HCT116 (cell line): ENCODE measurements at regions not wholly inside any gene's neighbourhood (a gene's known extent, or its start where the extent isn't known, plus 50 kb on each side); places are given as distances from the start of the nearest gene placed in this dataset.

ENCODE experiments used
- ATAC-seq: fragments of 200-7000 bp; cut with Tn5 transposase; 2 replicates; pipeline ENCODE4 v1.9.1; 2020; ENCODE audit warnings: mild to moderate bottlenecking, moderate library complexity
- BruUV-seq: library from RNA; stranded (reverse); fragments of 400-500 nt; replicated peaks from 2 replicates; lab custom pipeline; 2021; lab: Mats Ljungman, UMichigan
- CTCF ChIA-PET: fragments of 300-600 bp; sonication (Branson Sonifier 250); formaldehyde crosslinking; loops from one replicate; lab custom pipeline; 2021; ENCODE audit warnings: antibody characterized with exemption; lab: Charles Lee
- POLR2A ChIA-PET: fragments of 300-600, 350-600 bp; sonication (Branson Sonifier 250); formaldehyde crosslinking; loops from one replicate; lab custom pipeline; 2021; ENCODE audit warnings: antibody characterized with exemption; lab: Charles Lee
- RAD21 ChIA-PET, 2 experiments: fragments of 300-600 bp; sonication (Branson Sonifier 250); formaldehyde crosslinking; loops; one replicate each; lab custom pipeline; 2023; ENCODE audit warnings: low total read pairs in 2 of 2; ENCODE audit not compliant: uncharacterized antibody in 2 of 2, unreplicated experiment in 2 of 2, low non-redundant PET in 1 of 2; lab: Charles Lee
- DNase-seq: peaks from one replicate; pipeline ENCODE4 v3.0.0-alpha.2; 2010; ENCODE audit warnings: low read depth, low spot score
- H2AFZ ChIP-seq: fragments of 200-600 bp; shearing (Covaris generic), sonication (generic); 2 replicates; pipeline ENCODE4 v1.6.1; 2017; ENCODE audit warnings: low read depth, mixed run types, mixed read lengths, antibody characterized with exemption, low read length; ENCODE audit not compliant: poor library complexity, severe bottlenecking
- H3K27ac ChIP-seq: 2 replicates; pipeline ENCODE4 v1.5.1; 2012; ENCODE audit warnings: low read depth, low read length
- H3K27me3 ChIP-seq: fragments of 200-600 bp; sonication (generic); 2 replicates; pipeline ENCODE4 v1.6.1; 2016; ENCODE audit warnings: mixed run types, low read length, mixed read lengths; ENCODE audit not compliant: insufficient read depth
- H3K36me3 ChIP-seq, 2 experiments: fragments of 200-500 bp in 1 of 2; fragments of 200-600 bp in 1 of 2; sonication (Bioruptor generic) in 1 of 2; sonication (generic) in 1 of 2; 2 replicates each; pipeline versions ENCODE4 v1.5.1 to v1.6.1; 2014 to 2016; ENCODE audit warnings: low read length in 2 of 2, inconsistent platforms in 1 of 2, mixed read lengths in 1 of 2, mixed run types in 1 of 2; ENCODE audit not compliant: insufficient read depth in 2 of 2, control insufficient read depth in 1 of 2
- H3K4me1 ChIP-seq, 2 experiments: fragments of 200-600 bp in 1 of 2; sonication (generic) in 1 of 2; 2 replicates each; pipeline versions ENCODE4 v1.5.1 to v1.6.1; 2012 to 2017; ENCODE audit warnings: low read length in 2 of 2, inconsistent platforms in 1 of 2, mild to moderate bottlenecking in 1 of 2, mixed read lengths in 1 of 2, mixed run types in 1 of 2, moderate library complexity in 1 of 2; ENCODE audit not compliant: insufficient read depth in 2 of 2, control insufficient read depth in 1 of 2
- H3K4me2 ChIP-seq: fragments of 200-600 bp; sonication (generic); 2 replicates; pipeline ENCODE4 v1.6.1; 2017; ENCODE audit warnings: mixed run types, low read length, mixed read lengths
- H3K4me3 ChIP-seq, 2 experiments: fragments of 200-600 bp in 1 of 2; sonication (generic) in 1 of 2; replicated peaks in 1 of 2; 2 replicates each; pipeline ENCODE4 v1.5.1; 2011 to 2016; ENCODE audit warnings: low read length in 2 of 2, control low read depth in 1 of 2, low read depth in 1 of 2, mild to moderate bottlenecking in 1 of 2, mixed read lengths in 1 of 2, mixed run types in 1 of 2
- H3K79me2 ChIP-seq: fragments of 200-600 bp; sonication (generic); 2 replicates; pipeline ENCODE4 v1.6.1; 2017; ENCODE audit warnings: mild to moderate bottlenecking, mixed run types, low read length, moderate library complexity, mixed read lengths; ENCODE audit not compliant: insufficient read depth
- H3K9ac ChIP-seq: fragments of 200-600 bp; sonication (generic); 2 replicates; pipeline ENCODE4 v1.6.1; 2016; ENCODE audit warnings: low read length, mixed read lengths
- H3K9me2 ChIP-seq: fragments of 200-600 bp; sonication (generic), shearing (Covaris generic); 2 replicates; pipeline ENCODE4 v1.6.1; 2017; ENCODE audit warnings: mixed run types, mild to moderate bottlenecking, moderate library complexity; ENCODE audit not compliant: insufficient read depth
- H3K9me3 ChIP-seq, 2 experiments: fragments of 200-500 bp in 1 of 2; fragments of 200-600 bp in 1 of 2; sonication (Bioruptor generic) in 1 of 2; sonication (generic) in 1 of 2; 2 replicates each; pipeline ENCODE4 v1.6.1; 2014 to 2017; ENCODE audit warnings: low read length in 2 of 2, mixed read lengths in 2 of 2, inconsistent platforms in 1 of 2, low read depth in 1 of 2, mild to moderate bottlenecking in 1 of 2, mixed run types in 1 of 2, moderate library complexity in 1 of 2; ENCODE audit not compliant: control insufficient read depth in 1 of 2, insufficient read depth in 1 of 2
- H4K20me1 ChIP-seq: fragments of 200-600 bp; sonication (generic), shearing (Covaris generic); 2 replicates; pipeline ENCODE4 v1.6.1; 2017; ENCODE audit warnings: mixed run types, mild to moderate bottlenecking, moderate library complexity; ENCODE audit not compliant: insufficient read depth
- ELF1 ChIP-seq: IDR thresholded peaks from 2 replicates; pipeline ENCODE4 v1.6.1; 2012; ENCODE audit warnings: low read depth, borderline replicate concordance
- EZH2 ChIP-seq: fragments of 200-600 bp; sonication (generic); IDR thresholded peaks from 2 replicates; pipeline ENCODE4 v1.6.1; 2017; ENCODE audit warnings: antibody characterized with exemption, mixed run types
- EZH2phosphoT487 ChIP-seq: fragments of 200-600 bp; IDR thresholded peaks from 2 replicates; pipeline ENCODE4 v1.6.1; 2018; ENCODE audit warnings: antibody characterized with exemption, borderline replicate concordance
- FOSL1 ChIP-seq: IDR thresholded peaks from 2 replicates; pipeline ENCODE4 v1.6.1; 2012; ENCODE audit warnings: low read depth
- POLR2AphosphoS5 ChIP-seq: IDR thresholded peaks from 2 replicates; pipeline ENCODE4 v1.6.1; 2011; ENCODE audit warnings: mild to moderate bottlenecking, low read depth, low read length, moderate library complexity
- REST ChIP-seq: IDR thresholded peaks from 2 replicates; pipeline ENCODE4 v1.6.1; 2012; ENCODE audit warnings: low read depth
- SIN3A ChIP-seq: IDR thresholded peaks from 2 replicates; pipeline ENCODE4 v1.6.1; 2012; ENCODE audit warnings: low read depth
- ZBTB33 ChIP-seq: IDR thresholded peaks from 2 replicates; pipeline ENCODE4 v1.6.1; 2011; ENCODE audit warnings: mild to moderate bottlenecking, low read length, moderate library complexity; ENCODE audit not compliant: insufficient replicate concordance; ENCODE audit errors: extremely low read depth
- intact Hi-C: fragments of 100-400 bp; cut with micrococcal nuclease; formaldehyde crosslinking; loops from 2 replicates; pipeline ENCODE4 v1.10.0; 2022

- Histone ChIP-seq H3K4me1 (peaks cover 30 to 42% of the 10 kb centered on the region in 2 experiments), H2AFZ (no peak overlapping the region), H3K79me2 (no peaks in the 10 kb centered on the region), H3K27me3 (no peaks in the 10 kb centered on the region), H3K4me2 (no peak overlapping the region), H3K9me3 (no peaks in the 10 kb centered on the region), H3K9me2 (no peaks in the 10 kb centered on the region), H4K20me1 (no peaks in the 10 kb centered on the region), H3K27ac (no peak overlapping the region), H3K36me3 (no peaks in the 10 kb centered on the region), H3K9ac (no peak overlapping the region), H3K4me3 (no peak overlapping the region)
- intact Hi-C loops = no loop called here
- TF ChIP-seq FOSL1 (no peak), ZBTB33 (no peak)
- ATAC-seq = no peak
- ChIA-PET RAD21 (no interaction called here), POLR2A (no interaction called here), CTCF (no interaction called here)
- DNase-seq = no peak
- BruUV-seq = no TSS peak
Observed at GRCh38 chr20:50249447-50250388, 59.1 kb downstream of the CEBPB start.

- Histone ChIP-seq H3K9me3 (no peaks in the 10 kb centered on the region), H3K27ac (no peak overlapping the region; the same call in 1 of the 2 replicates), H3K4me1 (peaks cover 19 to 31% of the 10 kb centered on the region in 2 experiments), H3K4me3 (no peak overlapping the region), H2AFZ (no peak overlapping the region), H3K4me2 (no peak overlapping the region), H4K20me1 (no peaks in the 10 kb centered on the region), H3K27me3 (no peaks in the 10 kb centered on the region)
- no peak for DNase-seq
- ATAC-seq = no peak
- CTCF ChIA-PET = no interaction called here
- intact Hi-C loops = no loop called here
- no TSS peak for BruUV-seq
- TF ChIP-seq REST (no peak), EZH2phosphoT487 (no peak), SIN3A (no peak), ELF1 (no peak), EZH2 (no peak), POLR2AphosphoS5 (no peak)
- TF ChIP-seq, all 23 proteins: peak for 0
- H3K9me2 ChIP-seq = no peaks in the 10 kb centered on the region
- no peaks in the 10 kb centered on the region for H3K79me2 ChIP-seq
- RAD21 ChIA-PET = no interaction called here
- H3K9ac ChIP-seq = no peak overlapping the region
- no peaks in the 10 kb centered on the region for H3K36me3 ChIP-seq
- POLR2A ChIA-PET = no interaction called here
Observed at GRCh38 chr20:50250679-50251382, 60.2 kb downstream of the CEBPB start.
